ENCODE measurements at regions not wholly inside any gene's neighbourhood (a gene's known extent, or its start where the extent isn't known, plus 50 kb on each side); places are given as distances from the start of the nearest gene placed in this dataset.

GRCh38 chr5:67475489-67475888, 278.9 kb upstream of the CD180 start:
- no peak overlapping the region for H3K27ac ChIP-seq (replicated peaks; ENCODE audit: low read length)
- no peak overlapping the region for H4K8ac ChIP-seq (ENCODE audit: low read depth, low read length)
- no CpG with 5 or more reads among the region's 6 CpGs for WGBS, 2 donors (ENCODE audit: extremely low coverage in 2 of 2, insufficient read length in 2 of 2, insufficient replicate concordance in 1 of 2)
- no peak overlapping the region for H2AK5ac ChIP-seq (ENCODE audit: low read depth, low read length)
- no peak overlapping the region for H3K23ac ChIP-seq (ENCODE audit: low read depth, low read length, poor library complexity)
- no peak for DNase-seq (ENCODE audit: low spot score)
- no peak overlapping the region for H3K4me2 ChIP-seq (ENCODE audit: insufficient read depth, low read length, poor library complexity, severe bottlenecking)
- H2BK15ac ChIP-seq (ENCODE audit: low read length): no peak overlapping the region
- H3K9me3 ChIP-seq (replicated peaks in 1 of 2; ENCODE audit: control insufficient read depth in 2 of 2, insufficient read depth in 1 of 2, low read depth in 1 of 2, low read length in 2 of 2): no peaks in the 10 kb centered on the region
- no peak overlapping the region for H3K18ac ChIP-seq (ENCODE audit: low read length)
- no peak overlapping the region for H3K9ac ChIP-seq (ENCODE audit: low read depth, low read length, poor library complexity)
- H3K79me1 ChIP-seq (ENCODE audit: low read depth, low read length): no peaks in the 10 kb centered on the region
- H2BK5ac ChIP-seq (ENCODE audit: low read length): no peak overlapping the region
- no peak overlapping the region for H4K91ac ChIP-seq (ENCODE audit: low read depth, low read length, poor library complexity)
- H3K4ac ChIP-seq (ENCODE audit: low read length): no peak overlapping the region
- H2BK12ac ChIP-seq (ENCODE audit: low read length): no peak overlapping the region
- no peaks in the 10 kb centered on the region for H3K27me3 ChIP-seq (ENCODE audit: control insufficient read depth in 3 of 3, insufficient read depth in 3 of 3, low read depth in 1 of 3, low read length in 3 of 3)
- no peaks in the 10 kb centered on the region for H3K4me1 ChIP-seq (ENCODE audit: control insufficient read depth in 2 of 2, insufficient read depth in 1 of 2, low read depth in 1 of 2, low read length in 2 of 2)
- H2AFZ ChIP-seq (ENCODE audit: low read length): no peak overlapping the region
- H3K4me3 ChIP-seq (ENCODE audit: low read length in 2 of 2): no peak overlapping the region
- no peak overlapping the region for H3K14ac ChIP-seq (ENCODE audit: low read length)
- no peaks in the 10 kb centered on the region for H3K36me3 ChIP-seq (replicated peaks in 1 of 2; ENCODE audit: control insufficient read depth in 2 of 2, insufficient read depth in 2 of 2, low read length in 2 of 2)
- no peak overlapping the region for H2BK120ac ChIP-seq (ENCODE audit: low read depth, low read length)

- no CpG with 5 or more reads among the region's 8 CpGs for WGBS, 2 donors (ENCODE audit: extremely low coverage in 2 of 2, insufficient read length in 2 of 2, insufficient replicate concordance in 1 of 2)
Measured at GRCh38 chr5:67474597-67475238, 278.1 kb upstream of the CD180 start.

GRCh38 chr5:67467110-67467509, 270.5 kb upstream of the CD180 start:
- Histone ChIP-seq H3K4me3 (ENCODE audit: low read length in 2 of 2) (no peak overlapping the region), H3K4me2 (ENCODE audit: insufficient read depth, low read length, poor library complexity, severe bottlenecking) (no peak overlapping the region), H2AK5ac (ENCODE audit: low read depth, low read length) (no peak overlapping the region), H3K9ac (ENCODE audit: low read depth, low read length, poor library complexity) (no peak overlapping the region), H4K91ac (ENCODE audit: low read depth, low read length, poor library complexity) (no peak overlapping the region), H3K27ac (replicated peaks; ENCODE audit: low read length) (no peak overlapping the region), H3K27me3 (ENCODE audit: control insufficient read depth in 3 of 3, insufficient read depth in 3 of 3, low read depth in 1 of 3, low read length in 3 of 3) (no peaks in the 10 kb centered on the region), H2BK120ac (ENCODE audit: low read depth, low read length) (no peak overlapping the region), H3K4me1 (ENCODE audit: control insufficient read depth in 2 of 2, insufficient read depth in 1 of 2, low read depth in 1 of 2, low read length in 2 of 2) (no peaks in the 10 kb centered on the region), H2AFZ (ENCODE audit: low read length) (no peak overlapping the region), H3K18ac (ENCODE audit: low read length) (no peak overlapping the region), H3K9me3 (replicated peaks in 1 of 2; ENCODE audit: control insufficient read depth in 2 of 2, insufficient read depth in 1 of 2, low read depth in 1 of 2, low read length in 2 of 2) (no peaks in the 10 kb centered on the region), H3K36me3 (replicated peaks in 1 of 2; ENCODE audit: control insufficient read depth in 2 of 2, insufficient read depth in 2 of 2, low read length in 2 of 2) (no peaks in the 10 kb centered on the region), H3K23ac (ENCODE audit: low read depth, low read length, poor library complexity) (no peak overlapping the region), H3K4ac (ENCODE audit: low read length) (no peak overlapping the region), H3K14ac (ENCODE audit: low read length) (no peak overlapping the region), H2BK15ac (ENCODE audit: low read length) (no peak overlapping the region), H4K8ac (ENCODE audit: low read depth, low read length) (no peak overlapping the region), H2BK5ac (ENCODE audit: low read length) (no peak overlapping the region), H3K79me1 (ENCODE audit: low read depth, low read length) (no peaks in the 10 kb centered on the region), H2BK12ac (ENCODE audit: low read length) (no peak overlapping the region)
- no CpG with 5 or more reads among the region's 1 CpG for WGBS, 2 donors (ENCODE audit: extremely low coverage in 2 of 2, insufficient read length in 2 of 2, insufficient replicate concordance in 1 of 2)
- no peak for DNase-seq (ENCODE audit: low spot score)

More at GRCh38 chr5:67474597-67475238, 278.1 kb upstream of the CD180 start:
- no peak overlapping the region for H2BK120ac ChIP-seq (ENCODE audit: low read depth, low read length)
- no peaks in the 10 kb centered on the region for H3K4me1 ChIP-seq (ENCODE audit: control insufficient read depth in 2 of 2, insufficient read depth in 1 of 2, low read depth in 1 of 2, low read length in 2 of 2)
- no peak for DNase-seq (ENCODE audit: low spot score)
- no peak overlapping the region for H4K91ac ChIP-seq (ENCODE audit: low read depth, low read length, poor library complexity)
- H2BK15ac ChIP-seq (ENCODE audit: low read length): no peak overlapping the region
- H3K9ac ChIP-seq (ENCODE audit: low read depth, low read length, poor library complexity): no peak overlapping the region
- H3K4ac ChIP-seq (ENCODE audit: low read length): no peak overlapping the region
- no peak overlapping the region for H3K4me3 ChIP-seq (ENCODE audit: low read length in 2 of 2)
- H3K18ac ChIP-seq (ENCODE audit: low read length): no peak overlapping the region
- H3K79me1 ChIP-seq (ENCODE audit: low read depth, low read length): no peaks in the 10 kb centered on the region
- no peak overlapping the region for H2AK5ac ChIP-seq (ENCODE audit: low read depth, low read length)
- H2BK12ac ChIP-seq (ENCODE audit: low read length): no peak overlapping the region
- no peak overlapping the region for H4K8ac ChIP-seq (ENCODE audit: low read depth, low read length)
- H3K14ac ChIP-seq (ENCODE audit: low read length): no peak overlapping the region
- no peak overlapping the region for H3K27ac ChIP-seq (replicated peaks; ENCODE audit: low read length)
- H3K36me3 ChIP-seq (replicated peaks in 1 of 2; ENCODE audit: control insufficient read depth in 2 of 2, insufficient read depth in 2 of 2, low read length in 2 of 2): no peaks in the 10 kb centered on the region
- no peaks in the 10 kb centered on the region for H3K27me3 ChIP-seq (ENCODE audit: control insufficient read depth in 3 of 3, insufficient read depth in 3 of 3, low read depth in 1 of 3, low read length in 3 of 3)
- no peak overlapping the region for H3K23ac ChIP-seq (ENCODE audit: low read depth, low read length, poor library complexity)
- H3K4me2 ChIP-seq (ENCODE audit: insufficient read depth, low read length, poor library complexity, severe bottlenecking): no peak overlapping the region
- H2AFZ ChIP-seq (ENCODE audit: low read length): no peak overlapping the region
- no peaks in the 10 kb centered on the region for H3K9me3 ChIP-seq (replicated peaks in 1 of 2; ENCODE audit: control insufficient read depth in 2 of 2, insufficient read depth in 1 of 2, low read depth in 1 of 2, low read length in 2 of 2)
- H2BK5ac ChIP-seq (ENCODE audit: low read length): no peak overlapping the region

- Histone ChIP-seq H3K79me1 (ENCODE audit: low read depth, low read length) (no peaks in the 10 kb centered on the region), H3K9ac (ENCODE audit: low read depth, low read length, poor library complexity) (no peak overlapping the region), H4K8ac (ENCODE audit: low read depth, low read length) (no peak overlapping the region), H3K9me3 (replicated peaks in 1 of 2; ENCODE audit: control insufficient read depth in 2 of 2, insufficient read depth in 1 of 2, low read depth in 1 of 2, low read length in 2 of 2) (no peaks in the 10 kb centered on the region), H3K4me3 (ENCODE audit: low read length in 2 of 2) (no peak overlapping the region), H3K18ac (ENCODE audit: low read length) (no peak overlapping the region), H4K91ac (ENCODE audit: low read depth, low read length, poor library complexity) (no peak overlapping the region), H3K23ac (ENCODE audit: low read depth, low read length, poor library complexity) (no peak overlapping the region), H2BK15ac (ENCODE audit: low read length) (no peak overlapping the region), H3K4me2 (ENCODE audit: insufficient read depth, low read length, poor library complexity, severe bottlenecking) (no peak overlapping the region), H3K27me3 (ENCODE audit: control insufficient read depth in 3 of 3, insufficient read depth in 3 of 3, low read depth in 1 of 3, low read length in 3 of 3) (no peaks in the 10 kb centered on the region), H2AFZ (ENCODE audit: low read length) (no peak overlapping the region), H2AK5ac (ENCODE audit: low read depth, low read length) (no peak overlapping the region), H3K4ac (ENCODE audit: low read length) (no peak overlapping the region), H2BK120ac (ENCODE audit: low read depth, low read length) (no peak overlapping the region), H3K36me3 (replicated peaks in 1 of 2; ENCODE audit: control insufficient read depth in 2 of 2, insufficient read depth in 2 of 2, low read length in 2 of 2) (no peaks in the 10 kb centered on the region), H2BK12ac (ENCODE audit: low read length) (no peak overlapping the region), H3K14ac (ENCODE audit: low read length) (no peak overlapping the region), H3K27ac (replicated peaks; ENCODE audit: low read length) (no peak overlapping the region), H2BK5ac (ENCODE audit: low read length) (no peak overlapping the region), H3K4me1 (ENCODE audit: control insufficient read depth in 2 of 2, insufficient read depth in 1 of 2, low read depth in 1 of 2, low read length in 2 of 2) (no peaks in the 10 kb centered on the region)
- no peak for DNase-seq (ENCODE audit: low spot score)
Measured at GRCh38 chr5:67465537-67466207, 269.1 kb upstream of the CD180 start.
